HG02588 (cell line): ENCODE measurements at regions not wholly inside any gene's neighbourhood (a gene's known extent, or its start where the extent isn't known, plus 50 kb on each side); places are given as distances from the start of the nearest gene placed in this dataset.
"Not testable (repeated sequence)": the region's sequence is repeated elsewhere in the genome, so short reads cannot be mapped to it uniquely, and the experiment has no call there.

ENCODE experiments used
- ATAC-seq: cut with Tn5 transposase; IDR thresholded peaks from one replicate; pipeline ENCODE4 v1.9.1; 2021; ENCODE audit warnings: mild to moderate bottlenecking, moderate library complexity; ENCODE audit not compliant: unreplicated experiment

- ATAC-seq, result no peak
Observed at GRCh38 chr2:237238249-237238648, 152.6 kb downstream of the COPS8 start.

- no peak for ATAC-seq
Observed at GRCh38 chr2:237240252-237240651, 154.6 kb downstream of the COPS8 start.

GRCh38 chr2:237240868-237241267 is 155.2 kb downstream of the COPS8 start:
- ATAC-seq, result not testable (repeated sequence)

- ATAC-seq, result no peak
Observed at GRCh38 chr2:237242091-237242536, 156.4 kb downstream of the COPS8 start.

- no peak for ATAC-seq
Observed at GRCh38 chr2:237243487-237243886, 157.8 kb downstream of the COPS8 start.

GRCh38 chr2:237244178-237244577 is 158.5 kb downstream of the COPS8 start:
- no peak for ATAC-seq

- ATAC-seq, result no peak
Observed at GRCh38 chr2:237244976-237245646, 159.4 kb downstream of the COPS8 start.

- no peak for ATAC-seq
Observed at GRCh38 chr2:237250599-237250998, 163.4 kb downstream of the COL6A3 start.

- no peak for ATAC-seq
Observed at GRCh38 chr2:237251986-237252385, 162.0 kb downstream of the COL6A3 start.

GRCh38 chr2:237253046-237253702 is 160.8 kb downstream of the COL6A3 start:
- ATAC-seq, result no peak

GRCh38 chr2:237254369-237254861 is 159.5 kb downstream of the COL6A3 start:
- ATAC-seq, result no peak

GRCh38 chr2:237254911-237255578 is 158.9 kb downstream of the COL6A3 start:
- ATAC-seq, result no peak

- no peak for ATAC-seq
Observed at GRCh38 chr2:237256887-237257286, 157.1 kb downstream of the COL6A3 start.

- ATAC-seq, result no peak
Observed at GRCh38 chr2:237257471-237257951, 156.5 kb downstream of the COL6A3 start.

GRCh38 chr2:237258116-237258515 is 155.8 kb downstream of the COL6A3 start:
- ATAC-seq, result no peak

GRCh38 chr2:237258615-237259014 is 155.3 kb downstream of the COL6A3 start:
- ATAC-seq, result no peak

- no peak for ATAC-seq
Observed at GRCh38 chr2:237259201-237259600, 154.8 kb downstream of the COL6A3 start.

- ATAC-seq, result no peak
Observed at GRCh38 chr2:237260039-237260620, 153.8 kb downstream of the COL6A3 start.

- ATAC-seq, result no peak
Observed at GRCh38 chr2:237260686-237261085, 153.3 kb downstream of the COL6A3 start.

GRCh38 chr2:237261327-237261726 is 152.6 kb downstream of the COL6A3 start:
- no peak for ATAC-seq
